SK-N-SH treated with all-trans-retinoic acid at 6 μM for 48 hours (cell line): ENCODE measurements at regions not wholly inside any gene's neighbourhood (a gene's known extent, or its start where the extent isn't known, plus 50 kb on each side); places are given as distances from the start of the nearest gene placed in this dataset.

Source experiments
- ATAC-seq: fragments of 200-7000 bp; cut with Tn5 transposase; 3 replicates; pipeline ENCODE4 v1.9.1; 2020; ENCODE audit warnings: mild to moderate bottlenecking, moderate library complexity
- ARNTL ChIP-seq: fragments of 450-650 bp; formaldehyde crosslinking; IDR thresholded peaks from 2 replicates; pipeline ENCODE4 v1.5.0; 2020; ENCODE audit warnings: low read depth, mild to moderate bottlenecking, moderate library complexity, borderline replicate concordance
- BACH2 ChIP-seq: fragments of 250-450 bp; sonication (Bioruptor Pico); IDR thresholded peaks from 2 replicates; pipeline ENCODE4 v1.9.0; 2021; ENCODE audit warnings: mild to moderate bottlenecking, borderline replicate concordance
- CSDC2 ChIP-seq: fragments of 250-450 bp; sonication (Bioruptor Pico); IDR thresholded peaks from 2 replicates; pipeline ENCODE4 v1.5.0; 2020; ENCODE audit warnings: mild to moderate bottlenecking, moderate library complexity
- ESRRG ChIP-seq: fragments of 250-450 bp; sonication (Bioruptor Pico); IDR thresholded peaks from 2 replicates; pipeline ENCODE4 v1.6.1; 2021; ENCODE audit warnings: mild to moderate bottlenecking
- GLIS3 ChIP-seq: fragments of 250-450 bp; sonication (Bioruptor Pico); IDR thresholded peaks from 2 replicates; pipeline ENCODE4 v1.5.0; 2020; ENCODE audit warnings: mild to moderate bottlenecking, moderate library complexity
- OSR1 ChIP-seq: fragments of 250-450 bp; sonication (Bioruptor Pico); IDR thresholded peaks from 2 replicates; pipeline ENCODE4 v1.8.0; 2022; ENCODE audit warnings: moderate library complexity, mild to moderate bottlenecking, inconsistent platforms
- PPARA ChIP-seq: fragments of 250-450 bp; sonication (Bioruptor Pico); IDR thresholded peaks from 2 replicates; pipeline ENCODE4 v1.5.0; 2020; ENCODE audit warnings: mild to moderate bottlenecking, borderline replicate concordance
- RARB ChIP-seq: fragments of 250-450 bp; sonication (Bioruptor Pico); IDR thresholded peaks from 2 replicates; pipeline ENCODE4 v1.8.0; 2021; ENCODE audit warnings: mild to moderate bottlenecking, moderate library complexity
- SNAI2 ChIP-seq: fragments of 250-450 bp; sonication (Bioruptor Pico); IDR thresholded peaks from 2 replicates; pipeline ENCODE4 v1.5.0; 2020; ENCODE audit warnings: mild to moderate bottlenecking, moderate library complexity
- ZC3H10 ChIP-seq: fragments of 250-450 bp; sonication (Bioruptor Pico); IDR thresholded peaks from 2 replicates; pipeline ENCODE4 v1.5.1; 2021; ENCODE audit warnings: mild to moderate bottlenecking, moderate library complexity
- ZFP3 ChIP-seq: fragments of 250-450 bp; sonication (Bioruptor Pico); IDR thresholded peaks from 2 replicates; pipeline ENCODE4 v1.5.0; 2020; ENCODE audit warnings: mild to moderate bottlenecking, moderate library complexity
- ZFP30 ChIP-seq: fragments of 450-650 bp; formaldehyde crosslinking; IDR thresholded peaks from 2 replicates; pipeline ENCODE4 v1.5.0; 2022; ENCODE audit warnings: mild to moderate bottlenecking, moderate library complexity
- ZNF565 ChIP-seq: fragments of 450-650 bp; formaldehyde crosslinking; conservative IDR thresholded peaks from 2 replicates; pipeline ENCODE4 v1.5.0; 2020; ENCODE audit warnings: low read depth, mild to moderate bottlenecking, moderate library complexity
- ZNF70 ChIP-seq: fragments of 450-650 bp; formaldehyde crosslinking; IDR thresholded peaks from 2 replicates; pipeline ENCODE4 v1.5.0; 2020; ENCODE audit warnings: mild to moderate bottlenecking, moderate library complexity
- ZNF8 ChIP-seq: fragments of 450-650 bp; formaldehyde crosslinking; IDR thresholded peaks from 2 replicates; pipeline ENCODE4 v1.5.0; 2020; ENCODE audit warnings: mild to moderate bottlenecking, moderate library complexity
- TF ChIP-seq, protein P1 (sequence below): fragments of 250-450 bp; sonication (Bioruptor Pico); IDR thresholded peaks from 2 replicates; pipeline ENCODE4 v1.5.0; 2020; ENCODE audit warnings: mild to moderate bottlenecking, moderate library complexity
- TF ChIP-seq, protein P2 (sequence below): fragments of 250-450 bp; sonication (Bioruptor Pico); IDR thresholded peaks from 2 replicates; pipeline ENCODE4 v1.5.1; 2020; ENCODE audit warnings: low read depth, mild to moderate bottlenecking, moderate library complexity
- TF ChIP-seq, protein P3 (sequence below): fragments of 250-450 bp; sonication (Bioruptor Pico); IDR thresholded peaks from 2 replicates; pipeline ENCODE4 v1.8.0; 2021; ENCODE audit warnings: low read depth, mild to moderate bottlenecking, moderate library complexity, borderline replicate concordance
- TF ChIP-seq, protein P4 (sequence below): fragments of 250-450 bp; sonication (Bioruptor Pico); IDR thresholded peaks from 2 replicates; pipeline ENCODE4 v1.8.0; 2020; ENCODE audit warnings: mild to moderate bottlenecking, moderate library complexity, borderline replicate concordance

DNA sequence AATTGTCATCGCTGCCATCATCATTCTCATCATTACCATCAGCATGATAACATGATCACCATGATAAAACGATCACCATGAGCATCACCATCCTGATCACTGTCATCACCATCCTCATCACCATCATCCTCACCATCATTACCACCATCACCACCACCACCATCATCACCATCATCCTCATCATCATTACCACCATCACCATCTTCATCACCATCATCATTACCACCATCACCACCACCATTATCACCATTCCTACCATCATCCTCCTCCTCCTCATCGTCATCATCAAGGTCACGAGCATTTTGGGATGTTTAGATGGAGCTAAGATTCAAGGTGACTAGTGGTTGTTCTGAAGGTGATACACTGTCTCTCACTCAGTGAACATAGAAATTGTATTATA lies 221.0 kb downstream of the FOXL1 start (continued):
- TF ChIP-seq, protein P1, sequence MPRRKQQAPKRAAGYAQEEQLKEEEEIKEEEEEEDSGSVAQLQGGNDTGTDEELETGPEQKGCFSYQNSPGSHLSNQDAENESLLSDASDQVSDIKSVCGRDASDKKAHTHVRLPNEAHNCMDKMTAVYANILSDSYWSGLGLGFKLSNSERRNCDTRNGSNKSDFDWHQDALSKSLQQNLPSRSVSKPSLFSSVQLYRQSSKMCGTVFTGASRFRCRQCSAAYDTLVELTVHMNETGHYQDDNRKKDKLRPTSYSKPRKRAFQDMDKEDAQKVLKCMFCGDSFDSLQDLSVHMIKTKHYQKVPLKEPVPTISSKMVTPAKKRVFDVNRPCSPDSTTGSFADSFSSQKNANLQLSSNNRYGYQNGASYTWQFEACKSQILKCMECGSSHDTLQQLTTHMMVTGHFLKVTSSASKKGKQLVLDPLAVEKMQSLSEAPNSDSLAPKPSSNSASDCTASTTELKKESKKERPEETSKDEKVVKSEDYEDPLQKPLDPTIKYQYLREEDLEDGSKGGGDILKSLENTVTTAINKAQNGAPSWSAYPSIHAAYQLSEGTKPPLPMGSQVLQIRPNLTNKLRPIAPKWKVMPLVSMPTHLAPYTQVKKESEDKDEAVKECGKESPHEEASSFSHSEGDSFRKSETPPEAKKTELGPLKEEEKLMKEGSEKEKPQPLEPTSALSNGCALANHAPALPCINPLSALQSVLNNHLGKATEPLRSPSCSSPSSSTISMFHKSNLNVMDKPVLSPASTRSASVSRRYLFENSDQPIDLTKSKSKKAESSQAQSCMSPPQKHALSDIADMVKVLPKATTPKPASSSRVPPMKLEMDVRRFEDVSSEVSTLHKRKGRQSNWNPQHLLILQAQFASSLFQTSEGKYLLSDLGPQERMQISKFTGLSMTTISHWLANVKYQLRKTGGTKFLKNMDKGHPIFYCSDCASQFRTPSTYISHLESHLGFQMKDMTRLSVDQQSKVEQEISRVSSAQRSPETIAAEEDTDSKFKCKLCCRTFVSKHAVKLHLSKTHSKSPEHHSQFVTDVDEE (CRISPR knock-in tag) = no peak
- TF ChIP-seq CSDC2 (no peak), RARB (no peak)
- TF ChIP-seq, all 23 proteins: peak for 0

DNA sequence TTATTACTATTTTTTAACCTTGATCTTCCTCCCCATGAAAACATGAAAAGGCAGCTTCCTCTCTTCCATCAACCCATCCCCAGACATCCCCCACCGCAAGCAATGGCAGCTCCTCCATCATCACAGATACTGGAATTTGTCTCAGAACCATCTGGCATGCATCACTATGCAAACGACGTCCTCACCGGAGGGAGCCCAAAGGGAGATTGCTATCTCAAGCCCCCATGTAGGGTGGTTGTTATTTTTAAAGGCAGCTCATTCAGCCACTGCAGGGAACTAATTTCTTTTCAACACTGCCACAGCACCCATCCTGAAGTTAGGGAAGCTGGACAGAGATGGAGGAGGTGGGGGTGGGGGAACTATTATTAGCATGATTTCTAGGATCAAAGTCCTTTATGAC lies 222.5 kb downstream of the FOXL1 start:
- TF ChIP-seq SNAI2 (CRISPR knock-in tag) (no peak), BACH2 (CRISPR knock-in tag) (no peak), ARNTL (CRISPR knock-in tag) (no peak)
- TF ChIP-seq, protein P2, sequence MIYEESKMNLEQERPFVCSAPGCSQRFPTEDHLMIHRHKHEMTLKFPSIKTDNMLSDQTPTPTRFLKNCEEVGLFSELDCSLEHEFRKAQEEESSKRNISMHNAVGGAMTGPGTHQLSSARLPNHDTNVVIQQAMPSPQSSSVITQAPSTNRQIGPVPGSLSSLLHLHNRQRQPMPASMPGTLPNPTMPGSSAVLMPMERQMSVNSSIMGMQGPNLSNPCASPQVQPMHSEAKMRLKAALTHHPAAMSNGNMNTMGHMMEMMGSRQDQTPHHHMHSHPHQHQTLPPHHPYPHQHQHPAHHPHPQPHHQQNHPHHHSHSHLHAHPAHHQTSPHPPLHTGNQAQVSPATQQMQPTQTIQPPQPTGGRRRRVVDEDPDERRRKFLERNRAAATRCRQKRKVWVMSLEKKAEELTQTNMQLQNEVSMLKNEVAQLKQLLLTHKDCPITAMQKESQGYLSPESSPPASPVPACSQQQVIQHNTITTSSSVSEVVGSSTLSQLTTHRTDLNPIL (CRISPR knock-in tag) = no peak
- no peak for ATAC-seq

DNA sequence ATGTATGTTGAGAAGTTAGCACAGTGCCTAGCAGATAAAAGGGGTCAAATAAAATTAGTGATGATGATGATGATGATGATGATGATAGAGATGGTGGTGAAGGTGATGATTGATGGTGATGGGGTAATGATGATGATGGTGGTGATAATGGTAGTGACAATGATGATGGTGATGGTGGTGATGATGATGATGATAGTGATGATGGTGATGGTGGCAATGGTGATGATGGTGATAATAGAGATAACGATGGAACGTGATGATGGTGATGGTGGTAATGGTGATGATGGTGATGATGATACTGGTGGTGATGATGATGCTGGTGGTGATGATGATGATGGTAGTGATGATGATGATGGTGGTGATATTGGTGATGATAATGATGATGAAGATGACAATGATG lies 223.7 kb downstream of the FOXL1 start:
- no peak for ATAC-seq
- no peak for TF ChIP-seq OSR1 (CRISPR knock-in tag)
- TF ChIP-seq, protein P1 (CRISPR knock-in tag) = no peak
- no peak for TF ChIP-seq ESRRG (CRISPR knock-in tag)
- TF ChIP-seq RARB = no peak
- TF ChIP-seq ZNF565 (CRISPR knock-in tag) = no peak
- no peak for TF ChIP-seq PPARA (CRISPR knock-in tag)
- TF ChIP-seq ZNF70 (CRISPR knock-in tag) = no peak
- no peak for TF ChIP-seq ARNTL (CRISPR knock-in tag)
- no peak for TF ChIP-seq BACH2 (CRISPR knock-in tag)
- no peak for TF ChIP-seq ZNF8 (CRISPR knock-in tag)
- TF ChIP-seq ZC3H10 (CRISPR knock-in tag) = no peak
- no peak for TF ChIP-seq ZFP3
- no peak for TF ChIP-seq SNAI2 (CRISPR knock-in tag)
- TF ChIP-seq, protein P2 (CRISPR knock-in tag) = no peak
- TF ChIP-seq ZFP30 (CRISPR knock-in tag) = no peak
- TF ChIP-seq, protein P3, sequence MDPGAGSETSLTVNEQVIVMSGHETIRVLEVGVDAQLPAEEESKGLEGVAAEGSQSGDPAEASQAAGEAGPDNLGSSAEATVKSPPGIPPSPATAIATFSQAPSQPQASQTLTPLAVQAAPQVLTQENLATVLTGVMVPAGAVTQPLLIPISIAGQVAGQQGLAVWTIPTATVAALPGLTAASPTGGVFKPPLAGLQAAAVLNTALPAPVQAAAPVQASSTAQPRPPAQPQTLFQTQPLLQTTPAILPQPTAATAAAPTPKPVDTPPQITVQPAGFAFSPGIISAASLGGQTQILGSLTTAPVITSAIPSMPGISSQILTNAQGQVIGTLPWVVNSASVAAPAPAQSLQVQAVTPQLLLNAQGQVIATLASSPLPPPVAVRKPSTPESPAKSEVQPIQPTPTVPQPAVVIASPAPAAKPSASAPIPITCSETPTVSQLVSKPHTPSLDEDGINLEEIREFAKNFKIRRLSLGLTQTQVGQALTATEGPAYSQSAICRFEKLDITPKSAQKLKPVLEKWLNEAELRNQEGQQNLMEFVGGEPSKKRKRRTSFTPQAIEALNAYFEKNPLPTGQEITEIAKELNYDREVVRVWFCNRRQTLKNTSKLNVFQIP (CRISPR knock-in tag) = no peak
- TF ChIP-seq, protein P4, sequence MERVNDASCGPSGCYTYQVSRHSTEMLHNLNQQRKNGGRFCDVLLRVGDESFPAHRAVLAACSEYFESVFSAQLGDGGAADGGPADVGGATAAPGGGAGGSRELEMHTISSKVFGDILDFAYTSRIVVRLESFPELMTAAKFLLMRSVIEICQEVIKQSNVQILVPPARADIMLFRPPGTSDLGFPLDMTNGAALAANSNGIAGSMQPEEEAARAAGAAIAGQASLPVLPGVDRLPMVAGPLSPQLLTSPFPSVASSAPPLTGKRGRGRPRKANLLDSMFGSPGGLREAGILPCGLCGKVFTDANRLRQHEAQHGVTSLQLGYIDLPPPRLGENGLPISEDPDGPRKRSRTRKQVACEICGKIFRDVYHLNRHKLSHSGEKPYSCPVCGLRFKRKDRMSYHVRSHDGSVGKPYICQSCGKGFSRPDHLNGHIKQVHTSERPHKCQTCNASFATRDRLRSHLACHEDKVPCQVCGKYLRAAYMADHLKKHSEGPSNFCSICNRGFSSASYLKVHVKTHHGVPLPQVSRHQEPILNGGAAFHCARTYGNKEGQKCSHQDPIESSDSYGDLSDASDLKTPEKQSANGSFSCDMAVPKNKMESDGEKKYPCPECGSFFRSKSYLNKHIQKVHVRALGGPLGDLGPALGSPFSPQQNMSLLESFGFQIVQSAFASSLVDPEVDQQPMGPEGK (CRISPR knock-in tag) = no peak
- TF ChIP-seq GLIS3 (CRISPR knock-in tag) = no peak
